NT2/D1 (cell line): ENCODE measurements at regions not wholly inside any gene's neighbourhood (a gene's known extent, or its start where the extent isn't known, plus 50 kb on each side); places are given as distances from the start of the nearest gene placed in this dataset.

Experiments
- YY1 ChIP-seq: IDR thresholded peaks from 2 replicates; pipeline ENCODE4 v1.6.1; 2011; ENCODE audit not compliant: insufficient read length, insufficient read depth
- ZNF274 ChIP-seq: IDR thresholded peaks from 2 replicates; pipeline ENCODE4 v1.6.1; 2011; ENCODE audit warnings: mild to moderate bottlenecking, low read depth, low read length

DNA sequence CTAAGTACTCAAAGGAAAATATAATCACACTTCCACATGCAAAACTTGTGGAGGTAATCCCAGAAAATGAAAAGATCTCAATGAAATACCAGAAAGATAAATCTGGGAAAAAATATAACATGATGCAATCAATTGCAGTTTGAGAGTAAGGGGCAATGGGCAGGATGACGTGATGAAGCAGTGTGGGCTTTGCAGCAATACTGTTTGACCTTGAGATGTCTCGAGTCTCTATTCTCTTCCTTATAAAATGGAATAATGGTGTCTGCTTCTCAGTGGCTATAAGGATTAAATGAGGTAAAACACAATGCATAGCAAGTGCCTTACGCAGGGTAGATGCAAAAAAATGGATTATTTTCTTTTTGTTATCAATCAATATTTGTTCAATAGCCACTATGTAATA lies 447.5 kb downstream of the BUD13 start:
- TF ChIP-seq YY1 = no peak
- TF ChIP-seq ZNF274 = no peak
